ENCODE measurements at regions not wholly inside any gene's neighbourhood (a gene's known extent, or its start where the extent isn't known, plus 50 kb on each side); places are given as distances from the start of the nearest gene placed in this dataset.
"Not testable (repeated sequence)": the region's sequence is repeated elsewhere in the genome, so short reads cannot be mapped to it uniquely, and the experiment has no call there.

DNA sequence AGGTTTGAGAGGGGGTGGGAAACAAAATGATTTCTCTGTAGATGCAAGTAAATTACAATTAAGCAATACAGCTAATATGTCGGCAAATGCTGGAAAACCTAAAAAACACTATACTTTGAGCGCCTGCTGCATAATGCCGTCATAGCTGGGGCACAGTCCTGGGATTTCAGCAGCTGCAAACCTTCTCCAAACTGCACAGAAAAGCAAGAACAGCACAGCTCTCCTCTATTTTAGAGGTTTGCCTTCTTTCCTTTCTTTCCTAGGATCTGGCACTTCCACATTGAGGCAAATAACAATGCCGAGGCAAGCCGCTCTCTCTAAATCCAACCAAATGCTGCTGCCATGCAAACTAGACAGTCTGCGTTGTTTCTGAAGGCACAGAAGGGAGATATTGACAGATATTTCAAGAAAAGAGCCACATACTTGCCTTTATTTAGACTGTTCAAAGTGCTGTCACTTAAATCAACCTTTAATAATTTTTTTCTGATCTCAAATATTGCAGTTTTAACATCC is 287.1 kb upstream of the G2E3 start:
- peaks cover 31% of the 10 kb centered on the region for H3K4me1 Mint-ChIP-seq (ENCODE audit: low read depth)
- H3K27me3 Mint-ChIP-seq (ENCODE audit: insufficient read depth) = no peaks in the 10 kb centered on the region; the same call in 1 of the 2 replicates
- H3K36me3 Mint-ChIP-seq (ENCODE audit: low read depth) = no peaks in the 10 kb centered on the region
- DNase-seq = no peak
- TF ChIP-seq, protein P1, sequence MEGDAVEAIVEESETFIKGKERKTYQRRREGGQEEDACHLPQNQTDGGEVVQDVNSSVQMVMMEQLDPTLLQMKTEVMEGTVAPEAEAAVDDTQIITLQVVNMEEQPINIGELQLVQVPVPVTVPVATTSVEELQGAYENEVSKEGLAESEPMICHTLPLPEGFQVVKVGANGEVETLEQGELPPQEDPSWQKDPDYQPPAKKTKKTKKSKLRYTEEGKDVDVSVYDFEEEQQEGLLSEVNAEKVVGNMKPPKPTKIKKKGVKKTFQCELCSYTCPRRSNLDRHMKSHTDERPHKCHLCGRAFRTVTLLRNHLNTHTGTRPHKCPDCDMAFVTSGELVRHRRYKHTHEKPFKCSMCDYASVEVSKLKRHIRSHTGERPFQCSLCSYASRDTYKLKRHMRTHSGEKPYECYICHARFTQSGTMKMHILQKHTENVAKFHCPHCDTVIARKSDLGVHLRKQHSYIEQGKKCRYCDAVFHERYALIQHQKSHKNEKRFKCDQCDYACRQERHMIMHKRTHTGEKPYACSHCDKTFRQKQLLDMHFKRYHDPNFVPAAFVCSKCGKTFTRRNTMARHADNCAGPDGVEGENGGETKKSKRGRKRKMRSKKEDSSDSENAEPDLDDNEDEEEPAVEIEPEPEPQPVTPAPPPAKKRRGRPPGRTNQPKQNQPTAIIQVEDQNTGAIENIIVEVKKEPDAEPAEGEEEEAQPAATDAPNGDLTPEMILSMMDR (IDR thresholded peaks at IDR 0.05) = no peak
- no peak overlapping the region for H3K4me3 Mint-ChIP-seq
- no peak overlapping the region for H3K27ac Mint-ChIP-seq
- H3K9me3 Mint-ChIP-seq = no peaks in the 10 kb centered on the region

- H3K4me3 Mint-ChIP-seq = no peak overlapping the region
- H3K27me3 Mint-ChIP-seq (ENCODE audit: insufficient read depth) = no peaks in the 10 kb centered on the region; the same call in 1 of the 2 replicates
- TF ChIP-seq, protein P1 (IDR thresholded peaks at IDR 0.05) = no peak
- H3K27ac Mint-ChIP-seq = no peak overlapping the region
- no peaks in the 10 kb centered on the region for H3K9me3 Mint-ChIP-seq
- no peaks in the 10 kb centered on the region for H3K36me3 Mint-ChIP-seq (ENCODE audit: low read depth)
- no peak for DNase-seq
- peaks cover 18% of the 10 kb centered on the region for H3K4me1 Mint-ChIP-seq (ENCODE audit: low read depth)
Measured at GRCh38 chr14:30272848-30273832, 285.8 kb upstream of the G2E3 start.

DNA sequence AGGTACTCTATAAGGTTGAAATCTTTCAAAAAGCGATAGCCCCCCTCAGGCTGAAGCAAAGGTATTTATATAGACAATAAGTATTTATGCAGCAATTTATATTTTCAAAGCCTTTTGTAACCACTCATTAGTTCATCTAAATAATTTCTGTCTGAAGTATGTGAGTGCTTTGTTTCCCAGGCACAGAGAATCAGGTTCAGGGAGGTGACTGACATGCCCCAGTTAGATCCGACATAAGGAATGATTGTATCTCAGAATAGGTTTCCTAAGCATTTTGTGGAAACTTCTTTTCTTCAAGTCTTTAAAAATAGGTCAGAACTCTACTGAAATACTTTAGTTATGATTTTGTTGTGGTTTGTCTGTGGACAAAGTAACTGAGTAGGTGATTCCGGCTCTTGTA is 283.4 kb upstream of the G2E3 start:
- H3K36me3 Mint-ChIP-seq (ENCODE audit: low read depth) = no peaks in the 10 kb centered on the region
- peaks cover 9% of the 10 kb centered on the region for H3K4me1 Mint-ChIP-seq (ENCODE audit: low read depth)
- no peak for DNase-seq
- H3K9me3 Mint-ChIP-seq = no peaks in the 10 kb centered on the region
- no peak overlapping the region for H3K27ac Mint-ChIP-seq
- TF ChIP-seq, protein P1 (IDR thresholded peaks at IDR 0.05) = no peak
- H3K4me3 Mint-ChIP-seq = no peak overlapping the region
- H3K27me3 Mint-ChIP-seq (ENCODE audit: insufficient read depth) = no peaks in the 10 kb centered on the region; the same call in none of the 2 replicates

DNA sequence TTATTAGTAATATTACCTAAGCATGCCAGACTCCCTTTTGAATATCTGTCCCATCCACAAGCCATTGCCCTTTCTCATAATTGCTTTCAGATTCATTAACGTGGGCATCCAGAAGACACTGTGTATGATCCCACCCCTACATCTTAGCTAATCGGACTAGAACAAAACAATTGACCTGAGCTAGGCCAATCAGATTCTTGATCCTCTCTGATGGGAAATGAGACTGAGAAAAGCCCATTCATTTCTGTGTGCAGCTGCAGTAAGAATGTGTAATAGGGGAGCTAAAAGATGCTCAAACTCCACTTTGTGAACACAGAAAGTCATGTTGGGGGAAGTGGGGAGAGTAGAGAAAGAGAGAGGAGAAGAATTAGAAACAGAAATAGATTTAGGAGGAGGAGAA is 281.7 kb upstream of the G2E3 start:
- Mint-ChIP-seq H3K4me3 (no peak overlapping the region), H3K9me3 (no peaks in the 10 kb centered on the region)

DNA sequence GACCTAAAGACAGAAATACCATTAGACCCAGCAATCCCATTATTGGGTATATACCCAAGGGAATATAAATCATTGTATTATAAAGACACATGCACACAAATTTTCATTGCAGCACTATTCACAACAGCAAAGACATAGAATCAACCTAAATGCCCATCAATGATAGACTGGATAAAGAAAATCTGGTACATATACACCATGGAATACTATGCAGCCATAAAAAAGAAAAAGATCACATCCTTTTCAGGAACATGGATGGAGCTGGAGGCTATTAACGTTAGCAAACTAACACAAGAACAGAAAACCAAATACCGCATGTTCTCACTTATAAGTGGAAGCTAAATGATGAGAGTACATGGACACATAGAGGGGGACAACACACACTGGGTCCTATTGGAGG is 280.1 kb upstream of the G2E3 start:
- H3K9me3 Mint-ChIP-seq; H3K27me3 Mint-ChIP-seq (ENCODE audit: insufficient read depth); H3K4me1 Mint-ChIP-seq (ENCODE audit: low read depth); H3K36me3 Mint-ChIP-seq (ENCODE audit: low read depth); H3K4me3 Mint-ChIP-seq; DNase-seq; H3K27ac Mint-ChIP-seq: not testable (repeated sequence)

More for the DNA sequence above, 281.7 kb upstream of the G2E3 start:
- Mint-ChIP-seq H3K27ac (no peak overlapping the region), H3K27me3 (ENCODE audit: insufficient read depth) (no peaks in the 10 kb centered on the region; the same call in none of the 2 replicates), H3K4me1 (ENCODE audit: low read depth) (no peaks in the 10 kb centered on the region), H3K36me3 (ENCODE audit: low read depth) (no peaks in the 10 kb centered on the region)
- TF ChIP-seq, protein P1 (IDR thresholded peaks at IDR 0.05) = no peak
- no peak for DNase-seq

All from HFFc6 (cell line).